ENCODE measurements at regions not wholly inside any gene's neighbourhood (a gene's known extent, or its start where the extent isn't known, plus 50 kb on each side); places are given as distances from the start of the nearest gene placed in this dataset.

DNA sequence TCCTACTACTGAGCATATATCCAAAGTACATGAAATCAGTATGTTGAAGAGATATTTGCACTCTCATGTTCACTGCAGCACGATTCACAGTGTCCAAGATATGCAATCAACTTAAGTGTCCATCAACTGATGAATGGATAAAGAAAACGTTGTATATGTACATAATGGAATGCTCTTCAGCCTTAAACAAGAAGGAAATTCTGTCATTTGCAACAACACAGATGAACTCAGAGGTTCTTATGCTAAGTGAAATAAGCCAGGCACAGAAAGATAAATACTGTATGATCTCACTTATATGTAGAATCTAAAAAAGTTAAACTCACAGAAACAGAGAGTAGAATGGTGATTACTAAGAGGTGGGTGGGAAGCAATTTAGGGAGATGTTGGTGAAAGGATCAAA, 149.2 kb downstream of the EVA1A start:
- ATAC-seq, result no peak
- no peaks in the 10 kb centered on the region for H3K36me3 ChIP-seq (ENCODE audit: low read depth)
- no peak overlapping the region for H3K4me3 ChIP-seq
- no peak for DNase-seq
- TF ChIP-seq, protein P1, sequence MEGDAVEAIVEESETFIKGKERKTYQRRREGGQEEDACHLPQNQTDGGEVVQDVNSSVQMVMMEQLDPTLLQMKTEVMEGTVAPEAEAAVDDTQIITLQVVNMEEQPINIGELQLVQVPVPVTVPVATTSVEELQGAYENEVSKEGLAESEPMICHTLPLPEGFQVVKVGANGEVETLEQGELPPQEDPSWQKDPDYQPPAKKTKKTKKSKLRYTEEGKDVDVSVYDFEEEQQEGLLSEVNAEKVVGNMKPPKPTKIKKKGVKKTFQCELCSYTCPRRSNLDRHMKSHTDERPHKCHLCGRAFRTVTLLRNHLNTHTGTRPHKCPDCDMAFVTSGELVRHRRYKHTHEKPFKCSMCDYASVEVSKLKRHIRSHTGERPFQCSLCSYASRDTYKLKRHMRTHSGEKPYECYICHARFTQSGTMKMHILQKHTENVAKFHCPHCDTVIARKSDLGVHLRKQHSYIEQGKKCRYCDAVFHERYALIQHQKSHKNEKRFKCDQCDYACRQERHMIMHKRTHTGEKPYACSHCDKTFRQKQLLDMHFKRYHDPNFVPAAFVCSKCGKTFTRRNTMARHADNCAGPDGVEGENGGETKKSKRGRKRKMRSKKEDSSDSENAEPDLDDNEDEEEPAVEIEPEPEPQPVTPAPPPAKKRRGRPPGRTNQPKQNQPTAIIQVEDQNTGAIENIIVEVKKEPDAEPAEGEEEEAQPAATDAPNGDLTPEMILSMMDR (IDR thresholded peaks at IDR 0.05), result no peak
- peaks cover 4% of the 10 kb centered on the region for H3K9me3 ChIP-seq
- intact Hi-C loops (cut with DNase I, micrococcal nuclease), result no loop called here
- H3K4me1 ChIP-seq (ENCODE audit: low read depth), result no peaks in the 10 kb centered on the region

DNA sequence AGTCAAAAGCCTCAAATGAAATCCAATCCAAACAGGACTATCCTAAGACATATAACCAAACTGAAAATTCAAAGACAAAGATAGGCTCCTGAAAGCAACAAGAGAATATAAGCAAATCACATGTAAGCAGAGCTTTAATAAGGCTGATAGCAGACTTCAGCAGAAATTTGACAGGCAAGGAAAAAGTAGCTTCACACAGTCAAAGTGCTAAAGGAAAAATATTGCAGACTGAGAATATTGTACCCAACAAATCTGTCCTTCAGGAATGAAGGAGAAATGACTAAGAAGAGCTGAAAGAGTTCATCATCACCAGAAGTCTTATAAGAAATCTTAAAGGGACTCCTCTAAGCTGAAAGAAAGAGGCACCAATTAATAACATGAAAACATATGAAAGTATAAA, 150.0 kb downstream of the EVA1A start:
- ATAC-seq (no peak), DNase-seq (no peak)
- H3K4me3 ChIP-seq, result no peak overlapping the region
- no peaks in the 10 kb centered on the region for H3K36me3 ChIP-seq (ENCODE audit: low read depth)
- no peaks in the 10 kb centered on the region for H3K4me1 ChIP-seq (ENCODE audit: low read depth)
- intact Hi-C loops (cut with DNase I, micrococcal nuclease), result no loop called here
- TF ChIP-seq, protein P1 (IDR thresholded peaks at IDR 0.05), result no peak
- H3K9me3 ChIP-seq, result peaks cover 4% of the 10 kb centered on the region

DNA sequence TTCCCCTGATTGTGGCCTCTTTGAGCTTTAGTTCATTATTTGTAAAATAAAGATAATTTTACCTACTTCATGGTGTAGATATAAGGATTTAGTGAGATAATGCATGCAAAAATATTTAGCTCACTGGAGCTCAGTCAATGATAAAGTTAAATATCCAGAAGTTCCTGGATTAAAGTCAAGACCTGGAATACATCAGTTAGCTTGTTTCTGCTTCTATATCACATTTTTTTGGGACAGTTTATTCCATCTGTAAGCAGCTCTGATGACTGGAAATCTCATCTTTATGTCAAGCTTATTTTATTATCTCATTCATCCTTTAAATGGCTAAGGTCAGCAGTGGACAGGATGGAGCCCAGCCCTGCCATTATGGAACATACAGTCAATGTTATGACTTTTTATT, 152.0 kb downstream of the EVA1A start:
- Histone ChIP-seq H3K4me1 (ENCODE audit: low read depth) (no peaks in the 10 kb centered on the region), H3K4me3 (no peak overlapping the region), H3K9me3 (peaks cover 4% of the 10 kb centered on the region), H3K36me3 (ENCODE audit: low read depth) (no peaks in the 10 kb centered on the region)
- no peak for ATAC-seq
- TF ChIP-seq, protein P1 (IDR thresholded peaks at IDR 0.05), result no peak
- no peak for DNase-seq
- intact Hi-C loops (cut with DNase I, micrococcal nuclease), result loop anchor here in 1 of 2 donors (10.0 kb wide), 2 partner anchors 344 to 484 kb away; no protein-coding TSS in a partner anchor

DNA sequence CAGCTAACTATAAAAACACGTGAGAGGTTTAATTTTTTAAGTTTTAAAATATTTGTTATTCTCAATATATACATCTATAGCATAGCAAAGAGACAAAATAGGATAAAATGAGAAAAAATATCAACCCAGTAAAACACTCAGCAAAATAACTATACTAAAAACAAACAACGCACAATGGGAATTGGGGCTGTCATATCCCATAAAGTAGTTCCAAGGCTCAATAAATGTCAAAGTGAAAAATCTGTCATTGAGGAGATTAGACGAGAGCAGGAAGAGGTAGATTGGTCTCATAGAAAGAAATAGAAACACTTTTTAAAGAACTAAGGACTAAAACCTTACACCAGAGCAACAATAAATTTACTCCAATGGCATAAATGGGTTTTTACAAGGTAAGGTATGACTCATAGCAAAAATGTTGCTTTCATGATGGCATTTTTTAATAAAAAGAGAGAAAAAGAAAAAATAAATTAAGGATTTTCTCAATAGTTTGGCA, 153.7 kb downstream of the EVA1A start:
- Histone ChIP-seq H3K9me3 (peaks cover 4% of the 10 kb centered on the region), H3K4me3 (no peak overlapping the region), H3K4me1 (ENCODE audit: low read depth) (no peaks in the 10 kb centered on the region), H3K36me3 (ENCODE audit: low read depth) (no peaks in the 10 kb centered on the region)
- DNase-seq, result no peak
- ATAC-seq, result no peak
- TF ChIP-seq, protein P1 (IDR thresholded peaks at IDR 0.05), result no peak
- intact Hi-C loops (cut with DNase I, micrococcal nuclease), result loop anchor here in 1 of 2 donors (10.0 kb wide), 2 partner anchors 342 to 482 kb away; no protein-coding TSS in a partner anchor

DNA sequence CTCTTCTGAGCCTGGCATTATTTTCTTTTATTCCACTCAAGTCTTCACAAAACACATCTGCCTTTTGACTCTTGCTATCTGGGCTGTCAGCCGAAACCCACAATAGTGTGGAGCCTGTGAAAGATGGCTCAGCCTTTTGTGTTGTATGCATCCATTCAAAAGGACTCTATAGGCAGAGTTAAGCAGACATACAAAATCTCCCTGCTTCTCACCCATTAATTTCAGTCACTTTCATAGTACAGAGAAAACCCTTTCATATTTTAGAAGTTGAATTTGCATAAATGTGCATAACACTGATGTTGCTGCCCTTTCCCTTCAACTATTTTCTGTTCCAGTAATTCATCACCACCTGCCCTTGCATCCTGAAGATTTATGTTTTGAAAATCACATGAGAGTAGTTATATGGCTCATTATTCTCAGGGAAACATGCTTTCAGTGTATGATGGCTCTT, 154.6 kb downstream of the EVA1A start:
- intact Hi-C loops (cut with DNase I, micrococcal nuclease), result loop anchor here in 1 of 2 donors (10.0 kb wide), 2 partner anchors 341 to 481 kb away; no protein-coding TSS in a partner anchor

More for the DNA sequence above, 154.6 kb downstream of the EVA1A start:
- TF ChIP-seq, protein P1 (IDR thresholded peaks at IDR 0.05), result no peak
- DNase-seq (no peak), ATAC-seq (no peak)
- Histone ChIP-seq H3K36me3 (ENCODE audit: low read depth) (no peaks in the 10 kb centered on the region), H3K9me3 (peaks cover 4% of the 10 kb centered on the region), H3K4me1 (ENCODE audit: low read depth) (no peaks in the 10 kb centered on the region), H3K4me3 (no peak overlapping the region)
